GM23338 (cell line): ENCODE measurements at regions not wholly inside any gene's neighbourhood (a gene's known extent, or its start where the extent isn't known, plus 50 kb on each side); places are given as distances from the start of the nearest gene placed in this dataset.

ENCODE experiments used
- ATAC-seq: fragments of 200-7000 bp; cut with Tn5 transposase; 3 replicates; pipeline ENCODE4 v1.9.1; 2020
- DNase-seq: peaks from one replicate; pipeline ENCODE4 v3.0.0-alpha.2; 2015; ENCODE audit warnings: low spot score
- H2AFZ ChIP-seq: fragments of 200-600 bp; sonication (generic); 2 replicates; pipeline ENCODE4 v1.8.0; 2016; ENCODE audit warnings: antibody characterized with exemption, mild to moderate bottlenecking, moderate library complexity
- H3F3A ChIP-seq: fragments of 200-600 bp; sonication (generic); replicated peaks from 2 replicates; pipeline ENCODE4 v1.8.0; 2017; ENCODE audit warnings: antibody characterized with exemption, mixed run types, low read depth
- H3K27ac ChIP-seq: fragments of 200-600 bp; sonication (generic); 2 replicates; pipeline ENCODE4 v1.6.1; 2016; ENCODE audit warnings: low read depth
- H3K27me3 ChIP-seq: fragments of 200-600 bp; sonication (generic); 2 replicates; pipeline ENCODE4 v1.8.0; 2016; ENCODE audit warnings: mild to moderate bottlenecking, mixed run types, moderate library complexity; ENCODE audit not compliant: insufficient read depth
- H3K36me3 ChIP-seq: fragments of 200-600 bp; sonication (generic); 2 replicates; pipeline ENCODE4 v1.8.0; 2016; ENCODE audit warnings: mild to moderate bottlenecking; ENCODE audit not compliant: insufficient read depth
- H3K4me1 ChIP-seq: fragments of 200-600 bp; sonication (generic); 2 replicates; pipeline ENCODE4 v1.8.0; 2016; ENCODE audit warnings: mild to moderate bottlenecking, moderate library complexity; ENCODE audit not compliant: insufficient read depth
- H3K4me2 ChIP-seq: fragments of 200-600 bp; sonication (generic); 2 replicates; pipeline ENCODE4 v1.7.1; 2017; ENCODE audit warnings: mixed run types
- H3K4me3 ChIP-seq: fragments of 200-600 bp; sonication (generic); 2 replicates; pipeline ENCODE4 v1.6.1; 2016; ENCODE audit warnings: mixed run types
- H3K79me2 ChIP-seq: fragments of 200-600 bp; sonication (generic); replicated peaks from 2 replicates; pipeline ENCODE4 v1.8.0; 2017; ENCODE audit warnings: mild to moderate bottlenecking; ENCODE audit not compliant: insufficient read depth
- H3K9me2 ChIP-seq: fragments of 200-600 bp; sonication (generic); 2 replicates; pipeline ENCODE4 v1.8.0; 2017; ENCODE audit not compliant: insufficient read depth
- H4K20me1 ChIP-seq: fragments of 200-600 bp; sonication (generic); replicated peaks from 2 replicates; pipeline ENCODE4 v1.8.0; 2017; ENCODE audit warnings: mild to moderate bottlenecking; ENCODE audit not compliant: insufficient read depth
- H3K27ac Mint-ChIP-seq: 2 replicates; pipeline ENCODE4 v1.8.0; 2020; ENCODE audit warnings: inconsistent platforms, mild to moderate bottlenecking, moderate library complexity, mixed read lengths
- H3K27me3 Mint-ChIP-seq: 3 replicates; pipeline ENCODE4 v1.8.0; 2022; ENCODE audit warnings: low read depth, mild to moderate bottlenecking, moderate library complexity, mixed read lengths, inconsistent platforms; ENCODE audit not compliant: insufficient read depth, poor library complexity
- H3K36me3 Mint-ChIP-seq: 3 replicates; pipeline ENCODE4 v1.8.0; 2021; ENCODE audit warnings: low read depth, mild to moderate bottlenecking, inconsistent platforms, moderate library complexity, mixed read lengths
- H3K4me1 Mint-ChIP-seq: 3 replicates; pipeline ENCODE4 v1.8.0; 2020; ENCODE audit warnings: mild to moderate bottlenecking, inconsistent platforms, mixed read lengths
- H3K4me3 Mint-ChIP-seq: 3 replicates; pipeline ENCODE4 v1.8.0; 2021; ENCODE audit warnings: moderate library complexity, mild to moderate bottlenecking, inconsistent platforms, mixed read lengths
- H3K9me3 Mint-ChIP-seq: 3 replicates; pipeline ENCODE4 v1.8.0; 2020; ENCODE audit warnings: moderate library complexity, mild to moderate bottlenecking, inconsistent platforms, mixed read lengths
- CREB1 ChIP-seq: fragments of 250-450 bp; sonication (Bioruptor Pico); IDR thresholded peaks from 2 replicates; pipeline ENCODE4 v1.5.0; 2020; ENCODE audit warnings: low read depth, mild to moderate bottlenecking, moderate library complexity
- EZH2 ChIP-seq: fragments of 200-600 bp; sonication (generic); IDR thresholded peaks from one replicate; pipeline ENCODE4 v1.8.0; 2017; ENCODE audit warnings: antibody characterized with exemption, mild to moderate bottlenecking, low read depth; ENCODE audit not compliant: unreplicated experiment
- JUNB ChIP-seq: IDR thresholded peaks from one replicate; pipeline ENCODE4 v1.6.1; 2016; ENCODE audit warnings: antibody characterized with exemption; ENCODE audit not compliant: unreplicated experiment
- POLR2AphosphoS5 ChIP-seq: IDR thresholded peaks from 2 replicates; pipeline ENCODE4 v1.6.1; 2016; ENCODE audit warnings: antibody characterized with exemption, low read depth
- STAT1 ChIP-seq: IDR thresholded peaks from one replicate; pipeline ENCODE4 v1.6.1; 2016; ENCODE audit warnings: antibody characterized with exemption; ENCODE audit not compliant: unreplicated experiment
- ZNF114 ChIP-seq: fragments of 250-450 bp; sonication (Bioruptor Pico); IDR thresholded peaks from 2 replicates; pipeline ENCODE4 v1.5.0; 2020; ENCODE audit warnings: mild to moderate bottlenecking, moderate library complexity
- ZNF331 ChIP-seq: fragments of 250-450 bp; sonication (Bioruptor Pico); IDR thresholded peaks from 2 replicates; pipeline ENCODE4 v1.5.0; 2020; ENCODE audit warnings: low read depth, mild to moderate bottlenecking, moderate library complexity
- TF ChIP-seq, protein P1 (sequence below), 2 experiments: fragments of 200-600 bp in 1 of 2; sonication (generic) in 1 of 2; conservative IDR thresholded peaks; 2 replicates each; pipeline versions ENCODE4 v1.5.1 to v1.6.1; 2016 to 2017; ENCODE audit warnings: antibody characterized with exemption in 2 of 2, low read depth in 2 of 2, mild to moderate bottlenecking in 2 of 2, moderate library complexity in 1 of 2
- TF ChIP-seq, protein P2 (sequence below): fragments of 250-450 bp; sonication (Bioruptor Pico); IDR thresholded peaks from 2 replicates; pipeline ENCODE4 v1.5.0; 2020; ENCODE audit warnings: mild to moderate bottlenecking, moderate library complexity
- TF ChIP-seq, protein P3 (sequence below): IDR thresholded peaks from one replicate; pipeline ENCODE4 v1.6.1; 2018; ENCODE audit warnings: antibody characterized with exemption; ENCODE audit not compliant: unreplicated experiment
- TF ChIP-seq, protein P4 (sequence below): IDR thresholded peaks from 2 replicates; pipeline ENCODE4 v1.6.1; 2016; ENCODE audit warnings: antibody characterized with exemption

DNA sequence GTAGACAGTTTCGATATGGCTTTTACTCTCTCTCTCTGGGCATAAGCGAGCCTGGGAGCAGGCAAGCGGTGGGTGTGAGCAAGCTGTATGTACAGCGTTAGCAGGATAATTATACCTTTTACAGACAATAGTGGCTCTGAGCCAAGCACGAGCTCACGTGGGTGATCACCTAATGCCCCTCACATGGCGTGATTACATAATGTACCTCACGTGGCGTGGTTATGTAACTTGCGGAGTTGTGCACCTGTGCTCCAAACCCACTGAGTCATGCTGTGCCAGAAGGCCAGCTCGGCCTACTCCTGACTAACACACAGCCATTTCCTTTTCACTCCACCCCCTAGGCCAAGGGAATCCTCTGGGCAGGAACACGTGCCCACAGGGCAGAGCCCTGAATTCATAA, 797.2 kb downstream of the EFNA5 start:
- H3K9me2 ChIP-seq = 0 out of 2 replicates have a peak, but pooled peaks cover 2% of the 10 kb centered on the region
- no peaks in the 10 kb centered on the region for H3K27me3 ChIP-seq
- H3K4me1 ChIP-seq = no peaks in the 10 kb centered on the region
- Mint-ChIP-seq H3K4me1 (peaks cover 8% of the 10 kb centered on the region), H3K27me3 (peaks cover 4% of the 10 kb centered on the region), H3K27ac (peak overlapping the region; percentile 14), H3K9me3 (peaks cover 29% of the 10 kb centered on the region), H3K4me3 (no peak overlapping the region), H3K36me3 (peaks cover 29% of the 10 kb centered on the region)
- ATAC-seq = no peak
- H3K79me2 ChIP-seq = no peaks in the 10 kb centered on the region
- no peak overlapping the region for H2AFZ ChIP-seq
- no peaks in the 10 kb centered on the region for H4K20me1 ChIP-seq
- DNase-seq = no peak
- H3K36me3 ChIP-seq = 0 out of 2 replicates have a peak, but pooled peaks cover 17% of the 10 kb centered on the region
- no peak overlapping the region for H3K27ac ChIP-seq
- TF ChIP-seq EZH2 (no peak), ZNF331 (no peak), CREB1 (CRISPR knock-in tag) (no peak), JUNB (no peak), POLR2AphosphoS5 (no peak), ZNF114 (no peak), STAT1 (no peak)
- TF ChIP-seq, protein P1, sequence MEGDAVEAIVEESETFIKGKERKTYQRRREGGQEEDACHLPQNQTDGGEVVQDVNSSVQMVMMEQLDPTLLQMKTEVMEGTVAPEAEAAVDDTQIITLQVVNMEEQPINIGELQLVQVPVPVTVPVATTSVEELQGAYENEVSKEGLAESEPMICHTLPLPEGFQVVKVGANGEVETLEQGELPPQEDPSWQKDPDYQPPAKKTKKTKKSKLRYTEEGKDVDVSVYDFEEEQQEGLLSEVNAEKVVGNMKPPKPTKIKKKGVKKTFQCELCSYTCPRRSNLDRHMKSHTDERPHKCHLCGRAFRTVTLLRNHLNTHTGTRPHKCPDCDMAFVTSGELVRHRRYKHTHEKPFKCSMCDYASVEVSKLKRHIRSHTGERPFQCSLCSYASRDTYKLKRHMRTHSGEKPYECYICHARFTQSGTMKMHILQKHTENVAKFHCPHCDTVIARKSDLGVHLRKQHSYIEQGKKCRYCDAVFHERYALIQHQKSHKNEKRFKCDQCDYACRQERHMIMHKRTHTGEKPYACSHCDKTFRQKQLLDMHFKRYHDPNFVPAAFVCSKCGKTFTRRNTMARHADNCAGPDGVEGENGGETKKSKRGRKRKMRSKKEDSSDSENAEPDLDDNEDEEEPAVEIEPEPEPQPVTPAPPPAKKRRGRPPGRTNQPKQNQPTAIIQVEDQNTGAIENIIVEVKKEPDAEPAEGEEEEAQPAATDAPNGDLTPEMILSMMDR (conservative IDR thresholded peaks at IDR 0.05; ENCODE audit: low read depth in 2 of 2) = no peak
- TF ChIP-seq, protein P2, sequence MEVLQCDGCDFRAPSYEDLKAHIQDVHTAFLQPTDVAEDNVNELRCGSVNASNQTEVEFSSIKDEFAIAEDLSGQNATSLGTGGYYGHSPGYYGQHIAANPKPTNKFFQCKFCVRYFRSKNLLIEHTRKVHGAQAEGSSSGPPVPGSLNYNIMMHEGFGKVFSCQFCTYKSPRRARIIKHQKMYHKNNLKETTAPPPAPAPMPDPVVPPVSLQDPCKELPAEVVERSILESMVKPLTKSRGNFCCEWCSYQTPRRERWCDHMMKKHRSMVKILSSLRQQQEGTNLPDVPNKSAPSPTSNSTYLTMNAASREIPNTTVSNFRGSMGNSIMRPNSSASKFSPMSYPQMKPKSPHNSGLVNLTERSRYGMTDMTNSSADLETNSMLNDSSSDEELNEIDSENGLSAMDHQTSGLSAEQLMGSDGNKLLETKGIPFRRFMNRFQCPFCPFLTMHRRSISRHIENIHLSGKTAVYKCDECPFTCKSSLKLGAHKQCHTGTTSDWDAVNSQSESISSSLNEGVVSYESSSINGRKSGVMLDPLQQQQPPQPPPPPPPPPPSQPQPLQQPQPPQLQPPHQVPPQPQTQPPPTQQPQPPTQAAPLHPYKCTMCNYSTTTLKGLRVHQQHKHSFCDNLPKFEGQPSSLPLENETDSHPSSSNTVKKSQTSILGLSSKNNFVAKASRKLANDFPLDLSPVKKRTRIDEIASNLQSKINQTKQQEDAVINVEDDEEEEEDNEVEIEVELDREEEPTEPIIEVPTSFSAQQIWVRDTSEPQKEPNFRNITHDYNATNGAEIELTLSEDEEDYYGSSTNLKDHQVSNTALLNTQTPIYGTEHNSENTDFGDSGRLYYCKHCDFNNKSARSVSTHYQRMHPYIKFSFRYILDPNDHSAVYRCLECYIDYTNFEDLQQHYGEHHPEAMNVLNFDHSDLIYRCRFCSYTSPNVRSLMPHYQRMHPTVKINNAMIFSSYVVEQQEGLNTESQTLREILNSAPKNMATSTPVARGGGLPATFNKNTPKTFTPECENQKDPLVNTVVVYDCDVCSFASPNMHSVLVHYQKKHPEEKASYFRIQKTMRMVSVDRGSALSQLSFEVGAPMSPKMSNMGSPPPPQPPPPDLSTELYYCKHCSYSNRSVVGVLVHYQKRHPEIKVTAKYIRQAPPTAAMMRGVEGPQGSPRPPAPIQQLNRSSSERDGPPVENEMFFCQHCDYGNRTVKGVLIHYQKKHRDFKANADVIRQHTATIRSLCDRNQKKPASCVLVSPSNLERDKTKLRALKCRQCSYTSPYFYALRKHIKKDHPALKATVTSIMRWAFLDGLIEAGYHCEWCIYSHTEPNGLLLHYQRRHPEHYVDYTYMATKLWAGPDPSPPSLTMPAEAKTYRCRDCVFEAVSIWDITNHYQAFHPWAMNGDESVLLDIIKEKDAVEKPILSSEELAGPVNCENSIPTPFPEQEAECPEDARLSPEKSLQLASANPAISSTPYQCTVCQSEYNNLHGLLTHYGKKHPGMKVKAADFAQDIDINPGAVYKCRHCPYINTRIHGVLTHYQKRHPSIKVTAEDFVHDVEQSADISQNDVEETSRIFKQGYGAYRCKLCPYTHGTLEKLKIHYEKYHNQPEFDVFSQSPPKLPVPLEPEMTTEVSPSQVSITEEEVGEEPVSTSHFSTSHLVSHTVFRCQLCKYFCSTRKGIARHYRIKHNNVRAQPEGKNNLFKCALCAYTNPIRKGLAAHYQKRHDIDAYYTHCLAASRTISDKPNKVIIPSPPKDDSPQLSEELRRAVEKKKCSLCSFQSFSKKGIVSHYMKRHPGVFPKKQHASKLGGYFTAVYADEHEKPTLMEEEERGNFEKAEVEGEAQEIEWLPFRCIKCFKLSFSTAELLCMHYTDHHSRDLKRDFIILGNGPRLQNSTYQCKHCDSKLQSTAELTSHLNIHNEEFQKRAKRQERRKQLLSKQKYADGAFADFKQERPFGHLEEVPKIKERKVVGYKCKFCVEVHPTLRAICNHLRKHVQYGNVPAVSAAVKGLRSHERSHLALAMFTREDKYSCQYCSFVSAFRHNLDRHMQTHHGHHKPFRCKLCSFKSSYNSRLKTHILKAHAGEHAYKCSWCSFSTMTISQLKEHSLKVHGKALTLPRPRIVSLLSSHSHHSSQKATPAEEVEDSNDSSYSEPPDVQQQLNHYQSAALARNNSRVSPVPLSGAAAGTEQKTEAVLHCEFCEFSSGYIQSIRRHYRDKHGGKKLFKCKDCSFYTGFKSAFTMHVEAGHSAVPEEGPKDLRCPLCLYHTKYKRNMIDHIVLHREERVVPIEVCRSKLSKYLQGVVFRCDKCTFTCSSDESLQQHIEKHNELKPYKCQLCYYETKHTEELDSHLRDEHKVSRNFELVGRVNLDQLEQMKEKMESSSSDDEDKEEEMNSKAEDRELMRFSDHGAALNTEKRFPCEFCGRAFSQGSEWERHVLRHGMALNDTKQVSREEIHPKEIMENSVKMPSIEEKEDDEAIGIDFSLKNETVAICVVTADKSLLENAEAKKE (CRISPR knock-in tag) = no peak
- TF ChIP-seq, protein P3, sequence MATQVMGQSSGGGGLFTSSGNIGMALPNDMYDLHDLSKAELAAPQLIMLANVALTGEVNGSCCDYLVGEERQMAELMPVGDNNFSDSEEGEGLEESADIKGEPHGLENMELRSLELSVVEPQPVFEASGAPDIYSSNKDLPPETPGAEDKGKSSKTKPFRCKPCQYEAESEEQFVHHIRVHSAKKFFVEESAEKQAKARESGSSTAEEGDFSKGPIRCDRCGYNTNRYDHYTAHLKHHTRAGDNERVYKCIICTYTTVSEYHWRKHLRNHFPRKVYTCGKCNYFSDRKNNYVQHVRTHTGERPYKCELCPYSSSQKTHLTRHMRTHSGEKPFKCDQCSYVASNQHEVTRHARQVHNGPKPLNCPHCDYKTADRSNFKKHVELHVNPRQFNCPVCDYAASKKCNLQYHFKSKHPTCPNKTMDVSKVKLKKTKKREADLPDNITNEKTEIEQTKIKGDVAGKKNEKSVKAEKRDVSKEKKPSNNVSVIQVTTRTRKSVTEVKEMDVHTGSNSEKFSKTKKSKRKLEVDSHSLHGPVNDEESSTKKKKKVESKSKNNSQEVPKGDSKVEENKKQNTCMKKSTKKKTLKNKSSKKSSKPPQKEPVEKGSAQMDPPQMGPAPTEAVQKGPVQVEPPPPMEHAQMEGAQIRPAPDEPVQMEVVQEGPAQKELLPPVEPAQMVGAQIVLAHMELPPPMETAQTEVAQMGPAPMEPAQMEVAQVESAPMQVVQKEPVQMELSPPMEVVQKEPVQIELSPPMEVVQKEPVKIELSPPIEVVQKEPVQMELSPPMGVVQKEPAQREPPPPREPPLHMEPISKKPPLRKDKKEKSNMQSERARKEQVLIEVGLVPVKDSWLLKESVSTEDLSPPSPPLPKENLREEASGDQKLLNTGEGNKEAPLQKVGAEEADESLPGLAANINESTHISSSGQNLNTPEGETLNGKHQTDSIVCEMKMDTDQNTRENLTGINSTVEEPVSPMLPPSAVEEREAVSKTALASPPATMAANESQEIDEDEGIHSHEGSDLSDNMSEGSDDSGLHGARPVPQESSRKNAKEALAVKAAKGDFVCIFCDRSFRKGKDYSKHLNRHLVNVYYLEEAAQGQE = no peak
- TF ChIP-seq, protein P4, sequence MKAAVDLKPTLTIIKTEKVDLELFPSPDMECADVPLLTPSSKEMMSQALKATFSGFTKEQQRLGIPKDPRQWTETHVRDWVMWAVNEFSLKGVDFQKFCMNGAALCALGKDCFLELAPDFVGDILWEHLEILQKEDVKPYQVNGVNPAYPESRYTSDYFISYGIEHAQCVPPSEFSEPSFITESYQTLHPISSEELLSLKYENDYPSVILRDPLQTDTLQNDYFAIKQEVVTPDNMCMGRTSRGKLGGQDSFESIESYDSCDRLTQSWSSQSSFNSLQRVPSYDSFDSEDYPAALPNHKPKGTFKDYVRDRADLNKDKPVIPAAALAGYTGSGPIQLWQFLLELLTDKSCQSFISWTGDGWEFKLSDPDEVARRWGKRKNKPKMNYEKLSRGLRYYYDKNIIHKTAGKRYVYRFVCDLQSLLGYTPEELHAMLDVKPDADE = no peak
- H3K4me3 ChIP-seq = no peak overlapping the region
- H3F3A ChIP-seq = no peaks in the 10 kb centered on the region
- no peak overlapping the region for H3K4me2 ChIP-seq
